Caco-2 (cell line): ENCODE measurements at regions not wholly inside any gene's neighbourhood (a gene's known extent, or its start where the extent isn't known, plus 50 kb on each side); places are given as distances from the start of the nearest gene placed in this dataset.

Source experiments
- BruUV-seq: library from RNA; stranded (reverse); fragments of 400-500 nt; replicated peaks from 2 replicates; lab custom pipeline; 2021; lab: Mats Ljungman, UMichigan
- CTCF ChIA-PET: fragments of 300-600 bp; sonication (Branson Sonifier 250); formaldehyde crosslinking; loops from one replicate; lab custom pipeline; 2022; ENCODE audit warnings: antibody characterized with exemption; lab: Charles Lee
- POLR2A ChIA-PET: fragments of 300-600 bp; sonication (Branson Sonifier 250); formaldehyde crosslinking; loops from one replicate; lab custom pipeline; 2022; ENCODE audit warnings: antibody characterized with exemption; lab: Charles Lee
- DNase-seq, 2 experiments: peaks; one replicate each; pipeline versions ENCODE4 v3.0.0 to v3.0.0-alpha.2; 2020 to 2022
- H3K27me3 ChIP-seq: replicated peaks from 2 replicates; pipeline ENCODE4 v1.6.0; 2011; ENCODE audit warnings: low read length; ENCODE audit not compliant: control insufficient read depth, insufficient read depth
- H3K36me3 ChIP-seq: 2 replicates; pipeline ENCODE4 v1.5.1; 2011; ENCODE audit warnings: low read length; ENCODE audit not compliant: control insufficient read depth, insufficient read depth
- H3K4me1 ChIP-seq: fragments of 250-450 bp; sonication (Bioruptor Pico); 2 replicates; pipeline ENCODE4 v1.5.1; 2020; ENCODE audit warnings: mild to moderate bottlenecking
- H3K4me3 ChIP-seq: 2 replicates; pipeline ENCODE4 v1.5.1; 2011; ENCODE audit warnings: low read depth, mild to moderate bottlenecking, control low read depth, low read length
- H3K9me3 ChIP-seq: fragments of 250-450 bp; sonication (Bioruptor Pico); 2 replicates; pipeline ENCODE4 v1.5.1; 2020; ENCODE audit warnings: mild to moderate bottlenecking, moderate library complexity
- H3K27ac Mint-ChIP-seq: one replicate; pipeline ENCODE4 v1.8.0; 2022; ENCODE audit warnings: mixed read lengths; ENCODE audit not compliant: unreplicated experiment
- H3K27me3 Mint-ChIP-seq: one replicate; pipeline ENCODE4 v1.8.0; 2022; ENCODE audit warnings: mixed read lengths; ENCODE audit not compliant: insufficient read depth, unreplicated experiment
- H3K36me3 Mint-ChIP-seq: one replicate; pipeline ENCODE4 v1.8.0; 2022; ENCODE audit warnings: mild to moderate bottlenecking, mixed read lengths; ENCODE audit not compliant: insufficient read depth, unreplicated experiment
- H3K4me1 Mint-ChIP-seq: one replicate; pipeline ENCODE4 v1.8.0; 2022; ENCODE audit warnings: low read depth, mixed read lengths; ENCODE audit not compliant: unreplicated experiment
- H3K4me3 Mint-ChIP-seq: one replicate; pipeline ENCODE4 v1.8.0; 2022; ENCODE audit warnings: mild to moderate bottlenecking, moderate library complexity, mixed read lengths; ENCODE audit not compliant: unreplicated experiment
- H3K9me3 Mint-ChIP-seq: one replicate; pipeline ENCODE4 v1.8.0; 2022; ENCODE audit warnings: mixed read lengths; ENCODE audit not compliant: unreplicated experiment
- intact Hi-C: fragments of 100-400 bp; cut with micrococcal nuclease; formaldehyde crosslinking; loops from one replicate; pipeline ENCODE4 v1.10.0; 2022; ENCODE audit not compliant: unreplicated experiment
- TF ChIP-seq, protein P1 (sequence below), 2 experiments: fragments of 200-600 bp in 1 of 2; IDR thresholded peaks; 1 replicate in 1 of 2; 2 replicates in 1 of 2; pipeline versions ENCODE4 v1.5.1 to v1.8.0; 2011 to 2022; ENCODE audit warnings: antibody characterized with exemption in 1 of 2, control low read depth in 1 of 2, inconsistent platforms in 1 of 2, low read depth in 1 of 2, low read length in 1 of 2, mild to moderate bottlenecking in 1 of 2, moderate library complexity in 1 of 2; ENCODE audit not compliant: insufficient read depth in 1 of 2, severe bottlenecking in 1 of 2, unreplicated experiment in 1 of 2

DNA sequence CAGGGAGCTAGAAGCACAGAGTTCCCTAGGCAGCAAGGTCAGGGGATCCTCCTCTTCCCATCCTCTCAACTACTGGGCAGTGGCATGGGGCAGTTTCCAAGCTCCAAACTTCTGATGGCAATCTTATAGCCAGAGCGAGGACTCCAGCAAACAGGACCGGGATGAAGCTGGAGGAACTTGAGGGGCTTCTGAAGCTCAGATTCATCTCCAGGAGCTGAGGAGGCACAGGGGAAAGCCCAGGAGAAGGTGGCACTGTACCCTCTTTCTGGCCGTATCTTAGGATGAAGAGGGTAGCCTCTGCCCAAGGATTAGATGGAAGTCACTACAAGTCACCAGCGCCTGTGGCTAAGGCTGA, 50.0 kb upstream of the RPL38 start:
- ChIA-PET CTCF (interaction anchor here (0.6 kb wide), 1 partner anchor 1428 kb away, joined by 3 read pairs; no protein-coding TSS in a partner anchor), POLR2A (no interaction called here)
- DNase-seq, result no peak
- intact Hi-C loops, result no loop called here
- TF ChIP-seq, protein P1, sequence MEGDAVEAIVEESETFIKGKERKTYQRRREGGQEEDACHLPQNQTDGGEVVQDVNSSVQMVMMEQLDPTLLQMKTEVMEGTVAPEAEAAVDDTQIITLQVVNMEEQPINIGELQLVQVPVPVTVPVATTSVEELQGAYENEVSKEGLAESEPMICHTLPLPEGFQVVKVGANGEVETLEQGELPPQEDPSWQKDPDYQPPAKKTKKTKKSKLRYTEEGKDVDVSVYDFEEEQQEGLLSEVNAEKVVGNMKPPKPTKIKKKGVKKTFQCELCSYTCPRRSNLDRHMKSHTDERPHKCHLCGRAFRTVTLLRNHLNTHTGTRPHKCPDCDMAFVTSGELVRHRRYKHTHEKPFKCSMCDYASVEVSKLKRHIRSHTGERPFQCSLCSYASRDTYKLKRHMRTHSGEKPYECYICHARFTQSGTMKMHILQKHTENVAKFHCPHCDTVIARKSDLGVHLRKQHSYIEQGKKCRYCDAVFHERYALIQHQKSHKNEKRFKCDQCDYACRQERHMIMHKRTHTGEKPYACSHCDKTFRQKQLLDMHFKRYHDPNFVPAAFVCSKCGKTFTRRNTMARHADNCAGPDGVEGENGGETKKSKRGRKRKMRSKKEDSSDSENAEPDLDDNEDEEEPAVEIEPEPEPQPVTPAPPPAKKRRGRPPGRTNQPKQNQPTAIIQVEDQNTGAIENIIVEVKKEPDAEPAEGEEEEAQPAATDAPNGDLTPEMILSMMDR (IDR thresholded peaks at IDR 0.05; ENCODE audit: insufficient read depth in 1 of 2, low read depth in 1 of 2, low read length in 1 of 2, severe bottlenecking in 1 of 2, unreplicated experiment in 1 of 2), result no peak
- BruUV-seq, result no TSS peak
- Histone ChIP-seq H3K4me3 (no peak overlapping the region), H3K27me3 (no peaks in the 10 kb centered on the region), H3K9me3 (no peaks in the 10 kb centered on the region; the same call in 1 of the 2 replicates), H3K36me3 (no peaks in the 10 kb centered on the region), H3K4me1 (no peaks in the 10 kb centered on the region)
- H3K27ac Mint-ChIP-seq, result no peak overlapping the region
- H3K36me3 Mint-ChIP-seq, result no peaks in the 10 kb centered on the region
- peaks cover 7% of the 10 kb centered on the region for H3K27me3 Mint-ChIP-seq
- H3K4me1 Mint-ChIP-seq, result no peaks in the 10 kb centered on the region
- H3K9me3 Mint-ChIP-seq, result no peaks in the 10 kb centered on the region
- no peak overlapping the region for H3K4me3 Mint-ChIP-seq
